OCI-LY1 (cell line): ENCODE measurements at regions not wholly inside any gene's neighbourhood (a gene's known extent, or its start where the extent isn't known, plus 50 kb on each side); places are given as distances from the start of the nearest gene placed in this dataset.

ENCODE experiments used
- H2AFZ ChIP-seq: fragments of 200-600 bp; sonication (generic), shearing (Covaris generic); 2 replicates; pipeline ENCODE4 v1.6.0; 2014; ENCODE audit warnings: antibody characterized with exemption, mild to moderate bottlenecking, low read length
- H3F3A ChIP-seq: fragments of 200-600 bp; sonication (generic), shearing (Covaris generic); 2 replicates; pipeline ENCODE4 v1.6.0; 2014; ENCODE audit warnings: mild to moderate bottlenecking, antibody characterized with exemption, low read length, moderate library complexity; ENCODE audit not compliant: insufficient read depth
- H3K27ac ChIP-seq: fragments of 200-600 bp; sonication (generic); 2 replicates; pipeline ENCODE4 v1.5.1; 2014; ENCODE audit warnings: low read length, mixed run types, mild to moderate bottlenecking, low read depth; ENCODE audit not compliant: poor library complexity, severe bottlenecking
- H3K27me3 ChIP-seq: fragments of 200-600 bp; sonication (generic); 2 replicates; pipeline ENCODE4 v1.6.0; 2014; ENCODE audit warnings: antibody characterized with exemption, mild to moderate bottlenecking, low read length, moderate library complexity; ENCODE audit not compliant: insufficient read depth
- H3K36me3 ChIP-seq: fragments of 200-600 bp; sonication (generic); 2 replicates; pipeline ENCODE4 v1.6.1; 2014; ENCODE audit warnings: mild to moderate bottlenecking, antibody characterized with exemption, low read length, moderate library complexity, mixed read lengths; ENCODE audit not compliant: insufficient read depth
- H3K4me1 ChIP-seq: fragments of 200-600 bp; sonication (generic); 2 replicates; pipeline ENCODE4 v1.5.1; 2014; ENCODE audit warnings: mild to moderate bottlenecking, low read length, moderate library complexity; ENCODE audit not compliant: insufficient read depth, severe bottlenecking
- H3K4me2 ChIP-seq: fragments of 200-600 bp; sonication (generic), shearing (Covaris generic); 2 replicates; pipeline ENCODE4 v1.6.1; 2014; ENCODE audit warnings: low read length
- H3K4me3 ChIP-seq: fragments of 200-600 bp; sonication (generic); 2 replicates; pipeline ENCODE4 v1.5.1; 2014; ENCODE audit warnings: low read length, low read depth, mild to moderate bottlenecking, mixed read lengths; ENCODE audit not compliant: poor library complexity, severe bottlenecking
- H3K79me2 ChIP-seq: fragments of 200-600 bp; shearing (Covaris generic); 2 replicates; pipeline ENCODE4 v1.6.1; 2016; ENCODE audit warnings: mixed run types, low read length, mixed read lengths; ENCODE audit not compliant: insufficient read depth
- H3K9ac ChIP-seq: fragments of 200-600 bp; sonication (generic), shearing (Covaris generic); 2 replicates; pipeline ENCODE4 v1.6.1; 2014; ENCODE audit warnings: mild to moderate bottlenecking, low read length, mixed read lengths
- H3K9me2 ChIP-seq: fragments of 200-600 bp; sonication (generic), shearing (Covaris generic); 2 replicates; pipeline ENCODE4 v1.6.1; 2014; ENCODE audit warnings: low read depth, mild to moderate bottlenecking, low read length, mixed read lengths
- H3K9me3 ChIP-seq: fragments of 200-600 bp; shearing (Covaris generic); 2 replicates; pipeline ENCODE4 v1.6.1; 2014; ENCODE audit warnings: low read length, mixed read lengths
- H4K20me1 ChIP-seq: fragments of 200-600 bp; sonication (generic), shearing (Covaris generic); 2 replicates; pipeline ENCODE4 v1.6.0; 2016; ENCODE audit warnings: mild to moderate bottlenecking, low read length; ENCODE audit not compliant: insufficient read depth
- EZH2 ChIP-seq: fragments of 200-600 bp; sonication (generic), shearing (Covaris generic); IDR thresholded peaks from 2 replicates; pipeline ENCODE4 v1.8.0; 2017; ENCODE audit warnings: borderline replicate concordance, mixed run types, mild to moderate bottlenecking, antibody characterized with exemption, low read length, moderate library complexity, mixed read lengths
- TF ChIP-seq, protein P1 (sequence below): fragments of 200-600 bp; sonication (generic), shearing (Covaris generic); IDR thresholded peaks from 2 replicates; pipeline ENCODE4 v1.5.1; 2017; ENCODE audit warnings: mild to moderate bottlenecking, antibody characterized with exemption, low read length, moderate library complexity, mixed read lengths

DNA sequence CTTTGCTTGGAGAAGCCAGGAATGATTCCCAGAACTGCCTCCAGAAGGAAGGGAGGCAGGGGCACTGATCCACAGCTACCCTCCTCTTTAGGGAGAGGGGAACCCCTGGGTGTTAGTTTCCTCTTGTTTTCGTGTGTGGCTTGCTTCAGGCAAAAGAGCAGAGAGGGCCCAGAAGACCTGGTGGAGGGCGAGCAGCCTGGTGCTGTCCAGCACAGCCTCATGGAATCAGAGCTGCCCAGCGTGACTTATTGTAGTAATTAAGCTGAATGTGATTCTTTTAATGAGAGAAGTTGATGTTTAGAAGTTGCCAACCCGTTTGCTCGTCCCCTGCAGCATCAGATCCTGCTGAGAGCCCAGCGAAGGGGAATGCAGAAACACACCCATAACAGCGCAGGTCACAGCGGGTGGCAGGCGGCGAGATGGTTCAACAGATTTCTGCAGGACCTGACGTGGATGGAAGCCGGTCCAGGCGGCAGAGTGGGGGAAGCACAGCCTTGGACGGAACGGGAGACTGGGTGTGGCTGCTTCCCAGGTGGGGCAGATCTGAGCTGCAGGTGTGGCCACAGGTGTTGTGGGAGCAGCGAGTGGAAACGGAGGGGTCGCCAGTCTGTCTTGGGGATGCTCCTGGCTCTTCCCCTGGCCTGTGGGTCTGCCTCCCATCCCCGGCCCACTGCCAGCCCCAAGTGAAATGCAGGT, 53.7 kb upstream of the SHH start:
- no peaks in the 10 kb centered on the region for H3K36me3 ChIP-seq
- no peaks in the 10 kb centered on the region for H3K9me3 ChIP-seq
- no peaks in the 10 kb centered on the region for H3K9me2 ChIP-seq
- H4K20me1 ChIP-seq: no peaks in the 10 kb centered on the region
- peaks cover 7% of the 10 kb centered on the region; the same call in 1 of the 2 replicates for H3K27me3 ChIP-seq
- no peaks in the 10 kb centered on the region for H3K4me1 ChIP-seq
- H2AFZ ChIP-seq: no peak overlapping the region
- no peaks in the 10 kb centered on the region for H3K79me2 ChIP-seq
- H3K4me3 ChIP-seq: no peak overlapping the region
- H3F3A ChIP-seq: no peaks in the 10 kb centered on the region
- H3K27ac ChIP-seq: no peak overlapping the region
- no peak overlapping the region for H3K9ac ChIP-seq
- no peak overlapping the region for H3K4me2 ChIP-seq
- TF ChIP-seq EZH2: no peak
- TF ChIP-seq, protein P1, sequence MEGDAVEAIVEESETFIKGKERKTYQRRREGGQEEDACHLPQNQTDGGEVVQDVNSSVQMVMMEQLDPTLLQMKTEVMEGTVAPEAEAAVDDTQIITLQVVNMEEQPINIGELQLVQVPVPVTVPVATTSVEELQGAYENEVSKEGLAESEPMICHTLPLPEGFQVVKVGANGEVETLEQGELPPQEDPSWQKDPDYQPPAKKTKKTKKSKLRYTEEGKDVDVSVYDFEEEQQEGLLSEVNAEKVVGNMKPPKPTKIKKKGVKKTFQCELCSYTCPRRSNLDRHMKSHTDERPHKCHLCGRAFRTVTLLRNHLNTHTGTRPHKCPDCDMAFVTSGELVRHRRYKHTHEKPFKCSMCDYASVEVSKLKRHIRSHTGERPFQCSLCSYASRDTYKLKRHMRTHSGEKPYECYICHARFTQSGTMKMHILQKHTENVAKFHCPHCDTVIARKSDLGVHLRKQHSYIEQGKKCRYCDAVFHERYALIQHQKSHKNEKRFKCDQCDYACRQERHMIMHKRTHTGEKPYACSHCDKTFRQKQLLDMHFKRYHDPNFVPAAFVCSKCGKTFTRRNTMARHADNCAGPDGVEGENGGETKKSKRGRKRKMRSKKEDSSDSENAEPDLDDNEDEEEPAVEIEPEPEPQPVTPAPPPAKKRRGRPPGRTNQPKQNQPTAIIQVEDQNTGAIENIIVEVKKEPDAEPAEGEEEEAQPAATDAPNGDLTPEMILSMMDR: no peak

DNA sequence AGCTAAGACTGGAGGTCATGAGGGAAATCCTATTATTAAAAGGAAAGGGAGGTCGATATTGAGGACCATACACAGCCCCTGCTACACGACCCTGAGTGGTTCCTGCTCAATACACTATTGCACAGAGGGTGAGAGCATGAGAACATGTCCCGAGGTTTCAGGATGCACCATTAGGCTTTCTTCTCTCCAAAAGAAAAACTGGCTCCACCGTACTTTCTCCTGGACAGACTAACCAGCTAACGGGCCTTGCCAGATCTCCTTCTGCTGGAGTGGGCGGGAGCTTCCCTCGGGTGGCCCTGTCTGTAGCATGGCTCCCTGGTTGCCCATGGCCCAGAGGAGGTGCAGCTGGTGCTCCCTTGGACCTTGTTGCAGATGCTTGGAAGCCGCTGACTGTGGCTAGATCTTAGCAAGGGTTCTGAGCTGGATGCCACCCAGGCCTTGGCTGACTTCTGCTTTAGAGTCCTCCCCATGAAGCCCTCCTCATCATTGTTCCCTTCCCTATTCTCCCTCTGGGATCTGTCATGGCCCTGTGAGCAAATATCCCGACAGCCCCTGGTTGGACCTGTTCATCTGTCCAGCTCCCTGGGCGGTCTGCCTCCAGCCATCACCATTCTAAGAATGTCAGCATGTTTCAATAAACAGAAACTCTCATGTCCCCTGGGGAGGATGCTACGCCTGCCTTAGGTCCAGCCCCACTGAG, 52.9 kb upstream of the SHH start:
- H3F3A ChIP-seq: no peaks in the 10 kb centered on the region
- H3K9me2 ChIP-seq: no peaks in the 10 kb centered on the region
- no peaks in the 10 kb centered on the region for H3K9me3 ChIP-seq
- H3K4me3 ChIP-seq: no peak overlapping the region
- no peaks in the 10 kb centered on the region for H3K79me2 ChIP-seq
- no peak overlapping the region for H3K27ac ChIP-seq
- H3K4me2 ChIP-seq: no peak overlapping the region
- H2AFZ ChIP-seq: no peak overlapping the region
- H3K9ac ChIP-seq: no peak overlapping the region
- no peaks in the 10 kb centered on the region for H3K4me1 ChIP-seq
- no peaks in the 10 kb centered on the region for H3K36me3 ChIP-seq
- TF ChIP-seq, protein P1: no peak
- TF ChIP-seq EZH2: no peak
- no peaks in the 10 kb centered on the region for H4K20me1 ChIP-seq
- peaks cover 7% of the 10 kb centered on the region; the same call in 1 of the 2 replicates for H3K27me3 ChIP-seq

DNA sequence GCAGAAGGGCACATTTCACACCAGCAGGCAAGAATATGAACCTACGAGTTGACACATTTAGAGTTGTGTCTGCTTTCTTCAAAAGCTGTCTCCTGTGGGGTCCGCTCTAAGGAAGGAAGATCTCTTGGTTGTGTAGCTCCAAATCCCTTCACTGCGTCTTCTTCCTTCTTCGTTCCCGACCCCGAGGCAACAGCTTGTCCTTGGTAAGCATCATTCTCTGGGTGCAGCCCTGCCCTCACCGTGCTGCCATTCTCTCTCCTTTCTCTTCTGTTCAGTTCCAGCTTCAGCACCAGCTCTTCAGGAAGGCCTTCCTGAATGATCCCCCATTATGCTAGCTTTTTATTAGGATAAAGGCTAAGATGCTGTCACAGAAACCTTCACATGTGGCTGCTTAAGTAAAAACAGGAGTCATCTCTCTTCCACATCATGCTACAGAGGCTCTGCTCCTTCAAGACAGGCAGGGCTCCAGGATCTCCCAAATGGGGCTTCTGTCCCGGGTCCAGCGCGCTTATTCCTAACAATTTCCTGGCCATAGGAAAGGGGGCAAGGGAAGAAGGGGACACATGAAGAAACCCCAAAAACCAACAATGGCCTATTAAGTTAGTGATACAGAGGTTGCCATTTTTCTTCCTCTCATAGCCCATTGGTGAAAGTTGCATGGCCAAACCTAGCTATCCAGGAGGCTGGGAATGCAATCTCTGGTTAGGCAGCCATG, 52.2 kb upstream of the SHH start:
- Histone ChIP-seq H3K4me1 (no peaks in the 10 kb centered on the region), H3K9me2 (no peaks in the 10 kb centered on the region), H3K9me3 (no peaks in the 10 kb centered on the region), H3F3A (no peaks in the 10 kb centered on the region), H3K27me3 (peaks cover 7% of the 10 kb centered on the region; the same call in 1 of the 2 replicates), H3K79me2 (no peaks in the 10 kb centered on the region), H4K20me1 (no peaks in the 10 kb centered on the region), H3K4me2 (no peak overlapping the region), H3K9ac (no peak overlapping the region), H3K27ac (no peak overlapping the region), H2AFZ (no peak overlapping the region), H3K36me3 (no peaks in the 10 kb centered on the region), H3K4me3 (no peak overlapping the region)
- TF ChIP-seq EZH2: no peak
- TF ChIP-seq, protein P1: no peak
